NCI-H748 treated with DMSO at 0.1 percent for 48 hours (cell line): ENCODE measurements at regions not wholly inside any gene's neighbourhood (a gene's known extent, or its start where the extent isn't known, plus 50 kb on each side); places are given as distances from the start of the nearest gene placed in this dataset.
A peak's percentile ranks its signal among the peaks of the same experiment; 100 is the strongest.

Source experiments
- DNase-seq: peaks from one replicate; lab custom pipeline; 2025; lab: John Stamatoyannopoulos, UW

DNA sequence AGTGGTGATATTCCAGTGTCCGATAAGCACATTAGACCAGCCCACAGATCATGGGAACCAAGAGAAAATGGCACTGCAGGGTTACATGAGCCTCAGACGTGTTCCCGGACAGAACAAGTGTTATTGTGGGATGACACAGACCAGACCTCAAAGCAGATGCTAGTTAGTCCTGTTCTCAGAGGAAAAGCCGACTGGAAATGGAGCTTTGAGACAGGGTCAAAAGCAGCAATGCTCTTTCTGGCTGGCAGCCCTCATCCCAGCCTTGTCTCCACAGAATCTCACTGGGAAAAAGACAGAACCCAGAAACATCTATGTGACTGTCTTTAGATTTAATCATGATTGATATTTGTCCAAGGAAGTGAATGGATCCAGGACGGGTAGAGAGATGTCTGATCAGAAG is 506.8 kb downstream of the INSC start:
- no peak for DNase-seq

DNA sequence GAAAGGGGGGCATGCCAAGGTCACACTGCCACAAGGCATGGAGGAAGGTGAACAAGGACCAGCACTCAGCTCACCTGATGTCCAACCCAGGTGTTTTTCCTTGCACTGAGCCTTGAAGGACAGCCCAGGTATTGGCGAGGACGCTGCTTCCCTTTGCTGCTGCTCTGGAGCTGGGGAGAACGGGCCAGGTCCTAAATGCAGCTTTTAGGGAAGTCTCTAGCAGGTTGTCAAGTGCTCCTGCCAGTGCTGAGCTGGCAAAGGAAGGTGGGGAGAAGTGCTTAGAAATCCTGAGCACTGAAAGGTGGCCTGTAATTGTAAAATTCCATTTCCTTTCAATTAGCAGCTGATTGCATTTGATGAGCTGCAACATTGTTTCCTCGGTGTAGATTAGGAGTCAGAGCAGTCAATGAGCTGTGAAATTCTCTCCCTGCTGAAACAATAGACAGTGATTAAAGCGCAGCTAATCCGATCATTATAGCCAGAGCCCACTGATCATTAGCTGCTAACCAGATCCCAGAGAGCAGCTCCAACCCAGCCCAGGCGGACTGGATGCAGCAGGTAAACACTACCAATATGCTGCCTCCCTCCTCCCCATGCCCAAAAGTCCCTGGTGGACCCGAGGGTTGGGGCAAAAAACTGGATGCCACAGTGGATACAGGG is 507.6 kb downstream of the INSC start:
- DNase-seq, result no peak

DNA sequence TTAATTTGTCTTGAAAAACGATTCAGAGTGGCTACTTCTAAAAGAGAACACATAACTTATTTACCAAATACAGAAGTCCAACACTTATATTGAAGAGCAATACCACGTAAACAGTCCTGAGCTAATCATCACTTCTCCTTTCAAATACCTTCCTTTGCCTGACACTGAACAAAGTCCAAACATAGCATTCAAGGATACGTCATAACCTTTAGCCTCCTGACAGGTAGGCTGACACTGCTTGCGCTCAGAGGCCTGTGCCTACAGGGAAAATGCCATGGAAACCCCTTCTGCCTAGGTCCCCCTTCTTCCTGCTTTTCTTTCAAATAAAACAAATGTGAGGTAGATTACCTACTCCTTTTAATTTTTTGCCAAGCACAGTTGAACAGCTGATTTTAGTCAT is 510.0 kb downstream of the INSC start:
- DNase-seq, result no peak

DNA sequence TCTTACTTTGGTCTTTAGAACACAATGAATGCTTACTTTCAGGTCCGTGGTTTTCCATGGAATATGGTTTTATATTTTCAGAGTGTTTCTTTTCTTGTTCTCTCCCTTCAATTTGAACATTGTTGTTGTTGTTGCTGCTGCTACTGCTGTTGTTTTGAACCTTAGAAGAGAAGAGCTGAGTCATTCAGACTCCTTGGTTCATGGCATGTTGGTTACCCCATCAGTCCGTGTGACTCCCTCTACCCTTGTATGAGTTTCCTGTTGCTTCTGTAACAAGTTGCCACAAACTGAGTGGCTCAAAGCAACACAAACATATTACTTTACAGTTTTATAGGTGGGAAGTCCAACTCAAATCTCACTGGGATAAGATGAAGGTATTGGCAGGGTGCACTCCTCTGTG is 511.0 kb downstream of the INSC start:
- no peak for DNase-seq

DNA sequence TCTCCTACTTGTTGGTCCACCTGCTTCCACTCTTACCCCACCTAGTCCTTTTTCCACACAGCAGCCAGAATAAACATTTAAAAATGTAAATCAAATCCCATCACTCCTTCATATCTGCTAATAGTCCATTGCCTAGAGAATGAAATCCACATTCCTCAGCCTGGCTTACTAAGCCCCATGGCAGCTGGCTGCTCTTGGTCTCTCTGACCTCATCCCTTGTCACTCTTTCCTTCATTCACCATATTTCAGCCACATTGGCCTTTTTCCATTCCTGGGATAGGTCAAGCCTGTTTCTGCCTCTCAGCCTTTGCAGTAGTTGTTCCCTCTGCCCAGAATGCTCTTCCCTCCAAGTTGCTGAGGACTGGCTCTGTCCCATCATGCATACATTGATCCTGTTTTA is 512.8 kb downstream of the INSC start:
- no peak for DNase-seq

DNA sequence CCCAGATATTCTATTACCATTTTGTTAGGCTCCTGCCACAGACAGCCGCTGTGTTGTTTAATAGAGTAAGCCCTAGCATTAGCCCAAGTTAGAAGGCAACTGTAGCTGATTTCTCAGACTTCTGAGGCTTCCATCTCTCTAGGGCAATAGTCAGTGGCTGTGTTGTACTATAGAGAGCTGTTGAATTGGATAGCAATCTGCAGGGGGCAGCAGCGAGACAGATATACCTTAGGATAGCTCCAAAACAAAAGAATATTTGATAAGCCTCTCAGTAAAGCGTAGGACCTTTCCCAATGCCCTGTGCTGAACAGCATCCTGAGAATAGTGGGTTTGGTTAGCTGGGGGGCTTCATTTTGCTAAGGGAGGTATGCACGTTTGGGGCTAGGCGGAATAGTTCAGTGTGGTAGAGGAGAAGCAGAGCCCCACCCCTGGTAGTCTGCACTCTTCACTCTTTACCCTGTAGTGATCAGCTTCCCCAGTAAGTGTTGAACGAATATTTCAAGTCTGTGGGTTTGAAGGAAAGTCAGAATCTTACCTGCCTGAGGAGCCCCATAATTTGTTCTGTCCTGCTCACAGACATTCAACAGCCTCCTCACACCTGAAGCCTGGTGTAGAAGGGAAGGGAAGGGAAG is 515.1 kb downstream of the INSC start:
- DNase-seq, result peak; percentile 56

DNA sequence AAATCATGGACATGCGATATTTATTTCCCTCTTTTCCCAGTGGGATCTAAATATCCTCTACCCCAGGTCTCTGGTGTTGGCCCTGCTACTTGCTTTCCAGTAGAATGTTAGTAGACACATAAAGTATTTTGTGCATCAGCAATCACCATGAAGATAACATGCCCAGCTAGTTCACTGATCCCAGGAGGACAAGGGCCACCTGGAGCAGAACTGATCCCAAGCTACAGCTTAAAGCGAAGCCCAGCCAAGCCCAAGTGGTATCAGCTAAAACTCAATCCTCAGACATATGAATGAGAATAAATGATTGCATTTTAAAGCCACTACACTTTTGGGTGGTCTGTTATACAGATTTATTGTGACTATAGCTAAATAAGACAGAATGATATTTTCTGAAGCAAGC is 516.2 kb downstream of the INSC start:
- no peak for DNase-seq

DNA sequence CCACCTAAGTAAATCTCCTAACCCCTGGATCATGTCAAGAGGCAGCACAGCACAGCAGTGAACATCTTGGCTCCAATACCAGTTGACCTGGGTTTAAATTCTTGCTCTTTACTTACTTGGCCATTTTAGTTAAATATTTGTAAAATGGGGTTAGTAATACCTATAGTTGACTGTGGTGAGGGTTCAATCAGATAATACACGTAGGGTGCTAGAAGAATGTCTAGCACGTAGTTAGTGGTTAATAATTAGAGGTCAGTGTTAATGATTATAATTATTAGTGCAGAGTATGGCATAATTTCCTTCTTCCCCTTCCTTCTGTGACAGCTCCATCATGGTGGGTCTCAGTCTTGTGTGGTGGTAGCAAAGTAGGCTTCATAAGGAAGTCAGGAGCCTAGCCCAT is 520.8 kb downstream of the INSC start:
- no peak for DNase-seq

DNA sequence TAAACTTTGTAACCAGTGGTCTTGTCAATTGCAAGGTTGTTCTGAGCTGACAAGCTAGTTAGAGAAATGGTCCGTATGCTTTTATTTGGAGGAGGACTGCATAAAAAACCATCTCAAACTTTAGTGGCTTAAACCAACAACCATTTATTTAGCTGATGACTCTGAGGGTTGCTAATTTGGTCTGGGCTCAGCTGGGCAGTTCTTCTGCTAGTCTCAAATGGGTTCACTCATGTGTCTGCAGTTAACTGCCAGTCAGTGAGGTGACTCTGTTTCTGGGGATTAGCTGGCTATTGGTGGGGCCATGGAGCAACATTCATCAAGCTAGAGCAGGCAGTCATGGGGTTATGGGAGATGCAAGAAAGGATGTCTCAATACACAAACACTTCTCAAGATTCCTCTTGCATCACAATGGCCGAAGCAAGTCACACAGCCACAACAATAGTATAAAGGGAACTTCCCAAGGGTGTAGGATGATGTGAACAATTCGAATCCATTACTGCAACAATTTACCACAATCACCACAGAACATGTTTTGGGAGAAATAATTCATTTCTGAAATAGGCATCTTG is 521.9 kb downstream of the INSC start:
- DNase-seq, result no peak

DNA sequence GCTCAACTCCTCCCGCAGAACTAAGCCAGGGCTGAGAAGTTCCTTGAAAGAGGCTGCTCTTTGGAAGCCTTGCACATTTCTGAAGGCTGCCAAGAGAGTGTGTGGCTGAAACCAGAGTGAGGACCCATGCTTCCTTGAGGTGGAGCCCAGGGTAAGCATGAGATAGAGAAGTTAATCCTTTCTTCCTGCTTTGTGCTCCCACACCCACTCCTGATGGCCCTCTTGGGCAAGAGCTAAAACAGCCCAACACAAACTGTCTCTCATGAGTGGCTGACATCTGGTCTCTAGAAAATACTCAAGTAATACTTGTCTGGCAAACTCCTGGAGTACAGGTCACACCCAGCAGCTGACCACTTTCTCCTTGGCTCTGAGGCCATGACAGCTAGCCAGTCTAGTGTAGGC is 523.7 kb downstream of the INSC start:
- DNase-seq, result no peak

DNA sequence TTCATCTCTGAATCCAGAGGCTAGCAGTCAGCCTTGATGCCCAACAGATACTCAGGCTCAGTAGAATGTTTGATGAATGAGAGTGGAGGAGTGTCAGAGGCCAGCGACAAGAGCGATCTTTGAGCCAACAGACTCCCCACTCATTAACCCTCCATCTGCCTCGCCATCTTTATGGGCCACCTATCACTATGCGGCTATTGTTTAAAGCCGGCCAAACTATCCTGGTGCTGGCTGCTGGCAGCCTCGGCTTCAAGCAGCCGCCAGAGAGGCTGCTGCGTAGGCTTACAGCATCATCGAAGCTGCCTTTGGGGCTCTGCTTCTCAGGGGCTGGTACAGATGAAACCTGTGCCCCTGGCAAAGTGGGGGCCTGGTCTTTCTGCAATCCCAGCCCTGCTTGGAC is 525.6 kb downstream of the INSC start:
- no peak for DNase-seq

DNA sequence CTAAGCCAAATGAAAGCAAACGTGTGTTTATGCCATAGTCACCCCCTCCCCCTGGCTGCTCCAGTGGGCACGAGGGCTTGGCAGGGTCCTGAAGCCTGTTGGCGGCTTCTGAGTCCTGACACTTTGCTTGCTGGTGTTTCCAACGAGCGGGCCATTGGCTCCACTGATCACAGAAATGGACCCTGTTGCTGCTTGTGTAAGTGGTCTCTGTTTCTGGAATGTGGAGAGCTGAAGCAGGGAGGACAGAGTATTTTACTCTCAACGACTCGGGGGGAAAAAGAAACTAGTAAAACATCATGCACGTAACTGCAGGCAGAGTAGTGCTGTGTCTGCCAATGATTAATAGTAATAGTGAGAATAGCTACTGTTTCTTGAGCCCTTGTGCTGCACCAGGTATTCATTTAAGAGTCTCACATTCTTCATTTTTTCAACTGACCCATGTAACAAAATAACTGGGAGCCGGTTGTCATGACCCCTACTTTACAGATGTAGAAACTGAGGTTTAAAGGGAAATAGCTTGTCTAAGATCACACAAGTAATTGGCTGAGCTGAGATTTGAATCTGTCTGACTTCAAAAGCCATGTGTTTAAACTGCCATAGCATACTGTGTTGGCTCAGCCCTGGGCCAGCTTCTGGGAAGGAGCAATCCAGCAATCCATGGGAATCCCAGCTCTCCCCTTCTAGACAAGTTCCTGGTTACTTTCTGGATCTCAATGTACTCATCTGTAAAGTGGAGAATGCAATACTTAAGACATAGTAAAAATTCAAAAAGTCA is 526.7 kb downstream of the INSC start:
- no peak for DNase-seq

DNA sequence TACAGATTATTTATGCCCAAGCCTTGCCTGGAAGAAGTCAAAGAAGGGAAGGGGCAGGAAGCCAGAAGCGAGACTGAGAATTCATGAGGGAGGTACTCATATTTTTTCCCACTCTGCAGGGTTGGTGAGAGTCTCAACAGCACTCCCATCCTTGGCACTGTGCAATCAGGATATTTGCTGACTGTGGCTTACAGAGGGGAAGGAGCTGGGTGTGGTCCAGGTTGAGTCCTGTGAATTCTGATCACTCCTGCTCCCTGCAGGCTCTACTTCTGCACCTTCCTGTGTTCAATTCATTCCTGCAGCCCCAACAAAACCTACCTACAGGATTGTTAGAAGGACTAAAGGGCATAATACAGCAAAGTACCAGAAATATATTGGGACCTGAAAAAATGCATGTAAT is 530.5 kb downstream of the INSC start:
- no peak for DNase-seq

DNA sequence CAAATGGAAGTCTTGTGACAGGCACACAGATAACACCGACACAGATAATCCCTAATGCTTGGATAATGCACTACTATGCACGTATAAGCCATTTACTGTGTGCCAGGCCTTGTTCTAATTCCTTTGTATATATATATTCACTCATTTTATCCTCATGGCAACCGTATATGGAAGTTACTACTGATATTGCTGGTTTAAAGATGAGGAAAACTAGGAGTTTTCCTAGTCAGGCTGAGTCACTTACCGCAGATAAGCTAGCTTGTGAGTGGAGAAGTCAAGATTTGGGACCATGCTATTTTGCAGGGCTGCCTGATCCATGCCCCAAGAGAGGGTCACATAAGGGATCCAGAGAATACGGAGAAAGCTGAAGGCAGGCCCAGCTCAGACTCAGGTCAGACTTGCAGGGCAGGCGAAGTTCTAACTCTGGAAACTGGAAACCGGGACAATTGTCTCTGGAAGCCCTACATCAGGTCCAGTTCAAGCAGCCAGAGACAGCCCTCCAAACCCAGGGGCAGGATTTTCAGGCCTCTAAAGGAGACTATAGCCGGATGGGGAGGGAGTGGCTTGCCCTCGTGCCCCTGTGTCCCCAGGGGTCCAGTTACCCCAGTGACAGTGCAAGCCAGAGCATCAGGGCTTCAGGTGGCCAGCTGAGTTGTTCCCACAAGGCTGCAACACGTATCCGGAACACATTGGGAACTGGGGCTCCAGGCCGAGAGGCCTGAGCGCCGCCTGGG is 534.8 kb downstream of the INSC start:
- no peak for DNase-seq

DNA sequence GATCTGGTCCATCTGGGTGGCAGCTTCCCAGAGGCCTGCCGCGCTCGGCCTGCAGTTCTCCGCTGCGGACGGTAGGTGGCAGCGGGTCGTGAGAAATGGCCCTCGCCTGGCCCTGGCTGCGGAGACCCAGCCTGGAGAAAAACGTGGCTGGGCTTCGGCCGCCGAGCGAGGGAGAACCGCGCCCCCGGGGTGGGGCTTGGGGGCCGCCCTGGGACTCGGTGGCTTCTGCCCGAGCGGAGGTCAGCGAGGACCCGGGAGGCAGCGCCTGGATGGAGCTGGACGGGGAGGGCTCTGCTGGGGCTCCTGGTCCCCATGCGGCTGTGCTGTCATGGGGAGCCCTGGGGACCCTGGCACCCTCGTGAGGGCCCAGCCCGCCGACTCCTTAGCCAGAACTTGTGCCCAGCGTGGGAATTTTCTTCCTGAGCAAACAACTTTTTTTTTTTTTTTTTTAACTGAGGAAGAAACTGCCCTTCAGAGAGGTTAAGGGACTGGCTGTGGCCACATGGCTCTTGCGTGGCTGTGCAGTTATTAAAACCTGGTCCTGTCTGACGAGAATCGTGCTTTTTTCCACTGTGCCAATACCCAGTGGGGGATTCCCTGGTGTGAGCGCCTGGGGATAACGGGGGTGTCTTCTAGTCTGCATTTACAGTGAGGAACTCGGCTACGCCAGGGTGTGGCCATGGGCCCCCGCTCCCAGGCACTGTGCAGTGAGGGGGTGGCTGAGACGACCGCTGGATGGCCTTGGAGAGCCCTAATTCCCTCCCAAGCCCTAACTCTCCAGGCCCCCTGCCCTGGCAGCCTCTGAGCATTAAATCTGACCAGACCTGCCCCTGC is 535.6 kb downstream of the INSC start:
- peak; percentile 86 for DNase-seq

DNA sequence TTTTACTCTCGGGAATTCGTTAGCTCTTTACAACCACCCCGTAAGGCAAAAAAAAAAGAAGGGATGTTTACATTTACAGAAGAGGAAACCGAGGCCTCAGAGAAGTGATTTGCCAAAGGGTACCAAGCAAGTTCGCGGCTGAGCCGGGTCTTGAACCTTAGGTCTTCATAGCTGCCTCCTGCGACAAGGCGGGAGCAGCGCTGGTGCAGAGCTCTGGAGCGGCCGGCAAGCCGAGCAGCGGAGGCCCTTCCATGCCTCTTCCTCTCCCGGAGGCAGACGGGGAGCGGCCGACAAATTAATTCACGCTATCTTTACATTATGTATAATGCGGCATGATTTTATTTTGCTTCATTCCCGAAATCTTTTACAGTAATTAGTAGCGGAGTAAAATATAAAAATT is 536.3 kb downstream of the INSC start:
- DNase-seq, result no peak

DNA sequence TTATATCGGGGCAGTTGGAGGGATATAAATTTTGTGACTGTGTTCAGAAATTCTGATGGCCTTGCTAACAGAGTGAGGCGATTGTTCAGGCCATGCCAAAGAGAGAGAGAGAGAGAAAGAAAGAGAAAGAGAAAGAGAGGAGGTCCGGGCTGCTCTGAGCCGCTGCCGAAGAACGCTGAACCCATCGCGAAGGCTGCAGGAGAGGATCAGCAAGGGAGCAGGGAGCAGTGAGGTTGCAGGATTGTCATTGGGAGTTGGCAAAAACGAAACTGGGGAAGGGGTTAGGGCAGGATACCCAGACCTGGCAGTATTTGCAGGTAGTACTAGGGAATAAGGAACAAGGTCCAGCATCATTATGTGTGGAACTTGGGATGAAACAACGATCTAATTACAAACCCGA is 537.1 kb downstream of the INSC start:
- DNase-seq, result no peak

DNA sequence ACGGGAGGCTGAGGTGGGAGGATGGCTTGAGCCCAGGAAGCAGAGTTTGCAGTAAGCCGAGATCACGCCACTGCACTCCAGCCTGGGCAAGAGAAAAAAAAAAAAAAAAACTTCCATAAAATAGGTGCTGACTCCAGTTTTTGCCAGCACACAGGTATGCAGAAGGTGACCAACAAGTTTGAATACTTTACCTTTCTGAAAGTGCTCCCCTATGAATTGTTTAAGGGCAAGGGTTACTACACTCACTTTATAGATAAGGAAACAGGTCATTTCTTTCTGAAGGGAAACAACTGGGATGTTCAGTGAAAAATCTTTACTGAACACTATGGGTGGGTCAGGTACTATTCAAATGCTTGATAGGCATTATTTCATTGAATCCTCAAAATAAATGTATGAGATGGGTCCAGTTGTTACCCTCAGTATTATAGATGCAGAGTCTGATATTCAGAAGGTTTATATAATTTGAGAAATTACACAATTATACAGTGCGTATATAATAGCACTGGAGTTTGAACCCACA is 538.5 kb downstream of the INSC start:
- no peak for DNase-seq

DNA sequence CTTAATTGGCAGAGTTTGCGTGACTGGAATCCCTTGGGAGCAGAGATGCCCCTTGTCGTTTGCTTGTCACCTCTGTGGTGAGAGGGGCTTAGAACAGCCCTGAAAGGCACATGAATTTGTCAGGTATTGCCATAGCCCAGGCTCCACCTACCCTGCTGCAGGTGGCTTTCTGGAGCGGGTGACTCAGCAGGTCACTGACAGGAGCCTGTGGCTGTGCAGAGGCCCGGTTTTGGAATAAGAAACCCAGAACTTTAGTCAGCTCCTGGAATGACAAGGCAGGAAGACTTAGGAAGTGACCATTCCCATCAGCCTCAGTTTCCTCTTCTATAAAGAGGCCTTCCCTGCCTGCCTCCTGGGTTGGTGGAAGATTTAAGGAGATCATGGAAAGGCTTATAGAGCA is 539.7 kb downstream of the INSC start:
- no peak for DNase-seq

DNA sequence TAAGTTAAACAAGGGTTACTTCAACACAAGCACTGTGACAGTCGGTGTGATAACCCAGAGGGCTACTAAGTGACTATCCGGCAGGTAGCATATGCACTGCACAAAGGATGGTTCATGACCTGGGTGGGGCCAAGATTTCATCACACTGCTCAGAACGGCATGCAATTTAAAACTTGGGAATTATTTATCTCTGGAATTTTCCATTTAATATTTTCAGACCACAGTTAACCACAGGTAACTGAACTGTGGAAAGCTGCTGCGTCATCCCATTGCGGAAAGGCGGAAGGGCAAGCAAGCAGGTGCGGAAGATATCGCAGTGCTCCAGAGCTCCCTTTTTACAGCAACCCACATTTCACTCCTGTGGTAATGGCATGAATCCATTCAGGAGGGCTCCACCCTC is 540.8 kb downstream of the INSC start:
- DNase-seq, result no peak

DNA sequence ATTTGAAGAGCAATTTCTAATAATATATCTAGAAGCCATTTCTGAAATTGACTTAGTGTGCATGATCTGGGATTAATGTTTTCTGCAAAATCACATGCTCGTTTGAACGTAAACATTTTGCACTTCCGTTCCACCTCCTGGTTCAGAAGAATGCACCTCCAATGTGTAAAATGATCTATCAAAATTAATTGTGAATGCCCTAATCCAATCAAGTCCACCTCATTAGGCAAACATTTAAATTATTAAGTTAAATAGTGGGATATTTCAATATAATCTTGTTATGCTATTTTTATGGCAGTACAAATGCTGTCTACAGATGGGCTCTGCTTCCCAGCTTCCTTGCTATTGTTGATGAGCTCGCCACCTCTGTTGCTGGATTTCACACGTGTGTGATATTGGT is 542.5 kb downstream of the INSC start:
- DNase-seq, result no peak
